ENCODE measurements at regions not wholly inside any gene's neighbourhood (a gene's known extent, or its start where the extent isn't known, plus 50 kb on each side); places are given as distances from the start of the nearest gene placed in this dataset.

- TF ChIP-seq, protein P1, sequence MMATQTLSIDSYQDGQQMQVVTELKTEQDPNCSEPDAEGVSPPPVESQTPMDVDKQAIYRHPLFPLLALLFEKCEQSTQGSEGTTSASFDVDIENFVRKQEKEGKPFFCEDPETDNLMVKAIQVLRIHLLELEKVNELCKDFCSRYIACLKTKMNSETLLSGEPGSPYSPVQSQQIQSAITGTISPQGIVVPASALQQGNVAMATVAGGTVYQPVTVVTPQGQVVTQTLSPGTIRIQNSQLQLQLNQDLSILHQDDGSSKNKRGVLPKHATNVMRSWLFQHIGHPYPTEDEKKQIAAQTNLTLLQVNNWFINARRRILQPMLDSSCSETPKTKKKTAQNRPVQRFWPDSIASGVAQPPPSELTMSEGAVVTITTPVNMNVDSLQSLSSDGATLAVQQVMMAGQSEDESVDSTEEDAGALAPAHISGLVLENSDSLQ (IDR thresholded peaks at IDR 0.05) = no peak
- no peak for TF ChIP-seq LEF1 (IDR thresholded peaks at IDR 0.05; ENCODE audit: borderline replicate concordance)
- no peak for TF ChIP-seq SP1 (IDR thresholded peaks at IDR 0.05)
- no peak for TF ChIP-seq FOXA1 (IDR thresholded peaks at IDR 0.05)
- TF ChIP-seq FOXM1 (IDR thresholded peaks at IDR 0.05; ENCODE audit: borderline replicate concordance) = no peak
- no peak for TF ChIP-seq CTBP1 (IDR thresholded peaks at IDR 0.05; ENCODE audit: borderline replicate concordance)
- no peak for TF ChIP-seq L3MBTL2 (conservative IDR thresholded peaks at IDR 0.05)
- TF ChIP-seq SUZ12 (IDR thresholded peaks at IDR 0.05) = no peak
- no peak for TF ChIP-seq NFRKB (IDR thresholded peaks at IDR 0.05)
- TF ChIP-seq ELF4 (IDR thresholded peaks at IDR 0.05) = no peak
- TF ChIP-seq BHLHE40 (IDR thresholded peaks at IDR 0.05; ENCODE audit: borderline replicate concordance) = no peak
- TF ChIP-seq ARNT (IDR thresholded peaks at IDR 0.05) = no peak
- no peak for TF ChIP-seq TARDBP (IDR thresholded peaks at IDR 0.05)
- no peak for TF ChIP-seq FOXK2 (IDR thresholded peaks at IDR 0.05)
- TF ChIP-seq HDGF (IDR thresholded peaks at IDR 0.05; ENCODE audit: borderline replicate concordance) = no peak
- TF ChIP-seq ZNF384 (IDR thresholded peaks at IDR 0.05) = no peak
- POLR2A ChIA-PET = no interaction called here
- no peak for DNase-seq (ENCODE audit: extremely low spot score)
- CTCF ChIA-PET = no interaction called here
These were observed 293.8 kb upstream of the ADAMTS5 start for GRCh38 chr21:27260728-27261127.

GRCh38 chr21:27258742-27259448 is 292.0 kb upstream of the ADAMTS5 start:
- ChIA-PET POLR2A (no interaction called here), CTCF (no interaction called here)
- TF ChIP-seq SP1 (IDR thresholded peaks at IDR 0.05) = no peak
- TF ChIP-seq NFRKB (IDR thresholded peaks at IDR 0.05) = no peak
- no peak for TF ChIP-seq HDGF (IDR thresholded peaks at IDR 0.05; ENCODE audit: borderline replicate concordance)
- no peak for TF ChIP-seq SUZ12 (IDR thresholded peaks at IDR 0.05)
- TF ChIP-seq FOXK2 (IDR thresholded peaks at IDR 0.05) = no peak
- TF ChIP-seq FOXA1 (IDR thresholded peaks at IDR 0.05) = no peak
- TF ChIP-seq ELF4 (IDR thresholded peaks at IDR 0.05) = no peak
- TF ChIP-seq, protein P1 (IDR thresholded peaks at IDR 0.05) = no peak
- no peak for TF ChIP-seq CTBP1 (IDR thresholded peaks at IDR 0.05; ENCODE audit: borderline replicate concordance)
- TF ChIP-seq LEF1 (IDR thresholded peaks at IDR 0.05; ENCODE audit: borderline replicate concordance) = no peak
- TF ChIP-seq ARNT (IDR thresholded peaks at IDR 0.05) = no peak
- TF ChIP-seq BHLHE40 (IDR thresholded peaks at IDR 0.05; ENCODE audit: borderline replicate concordance) = no peak
- TF ChIP-seq ZNF384 (IDR thresholded peaks at IDR 0.05) = no peak
- no peak for TF ChIP-seq TARDBP (IDR thresholded peaks at IDR 0.05)
- TF ChIP-seq L3MBTL2 (conservative IDR thresholded peaks at IDR 0.05) = no peak
- no peak for TF ChIP-seq FOXM1 (IDR thresholded peaks at IDR 0.05; ENCODE audit: borderline replicate concordance)
- no peak for DNase-seq (ENCODE audit: extremely low spot score)

DNA sequence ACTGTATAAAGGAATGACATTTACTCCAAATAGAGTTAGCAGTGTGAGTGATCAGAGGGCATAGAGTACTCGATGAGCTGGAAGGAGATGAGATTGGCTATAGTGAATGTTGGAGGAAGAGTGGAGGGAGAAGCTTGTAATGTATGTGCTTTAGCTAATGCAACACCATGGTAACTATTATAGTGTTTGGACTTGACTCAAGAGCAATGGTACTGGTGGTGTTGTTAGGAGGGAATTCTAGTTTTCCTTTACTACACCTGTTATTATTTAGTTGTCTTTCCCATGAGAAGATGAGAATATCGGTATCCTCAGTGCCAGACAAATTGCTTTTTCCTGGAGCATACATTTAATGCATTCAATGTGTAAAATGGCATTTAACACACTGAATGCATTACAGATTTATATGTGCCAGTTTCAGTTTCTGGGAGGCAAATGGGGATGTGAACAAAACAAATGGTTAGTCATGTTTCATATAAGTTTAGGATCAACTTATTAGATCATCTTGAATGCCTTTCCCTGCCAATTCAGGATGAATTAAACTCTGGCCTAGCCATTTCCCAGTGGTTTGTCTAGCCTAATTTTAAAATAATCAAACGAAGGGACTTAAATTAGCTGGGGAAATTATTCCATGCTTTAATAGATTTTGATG is 291.1 kb upstream of the ADAMTS5 start:
- POLR2A ChIA-PET = no interaction called here
- DNase-seq (ENCODE audit: extremely low spot score) = no peak
- CTCF ChIA-PET = no interaction called here
- TF ChIP-seq HDGF (IDR thresholded peaks at IDR 0.05; ENCODE audit: borderline replicate concordance) (no peak), SUZ12 (IDR thresholded peaks at IDR 0.05) (no peak), TARDBP (IDR thresholded peaks at IDR 0.05) (no peak), CTBP1 (IDR thresholded peaks at IDR 0.05; ENCODE audit: borderline replicate concordance) (no peak), FOXA1 (IDR thresholded peaks at IDR 0.05) (no peak), ZNF384 (IDR thresholded peaks at IDR 0.05) (no peak), BHLHE40 (IDR thresholded peaks at IDR 0.05; ENCODE audit: borderline replicate concordance) (no peak), NFRKB (IDR thresholded peaks at IDR 0.05) (no peak), LEF1 (IDR thresholded peaks at IDR 0.05; ENCODE audit: borderline replicate concordance) (no peak), ELF4 (IDR thresholded peaks at IDR 0.05) (no peak), FOXM1 (IDR thresholded peaks at IDR 0.05; ENCODE audit: borderline replicate concordance) (no peak), FOXK2 (IDR thresholded peaks at IDR 0.05) (no peak), SP1 (IDR thresholded peaks at IDR 0.05) (no peak), ARNT (IDR thresholded peaks at IDR 0.05) (no peak), L3MBTL2 (conservative IDR thresholded peaks at IDR 0.05) (no peak)
- TF ChIP-seq, protein P1 (IDR thresholded peaks at IDR 0.05) = no peak

- ChIA-PET CTCF (no interaction called here), POLR2A (no interaction called here)
- no peak for DNase-seq (ENCODE audit: extremely low spot score)
- no peak for TF ChIP-seq HDGF (IDR thresholded peaks at IDR 0.05; ENCODE audit: borderline replicate concordance)
- no peak for TF ChIP-seq SUZ12 (IDR thresholded peaks at IDR 0.05)
- TF ChIP-seq FOXA1 (IDR thresholded peaks at IDR 0.05) = no peak
- TF ChIP-seq TARDBP (IDR thresholded peaks at IDR 0.05) = no peak
- no peak for TF ChIP-seq FOXK2 (IDR thresholded peaks at IDR 0.05)
- TF ChIP-seq ELF4 (IDR thresholded peaks at IDR 0.05) = no peak
- no peak for TF ChIP-seq ZNF384 (IDR thresholded peaks at IDR 0.05)
- no peak for TF ChIP-seq ARNT (IDR thresholded peaks at IDR 0.05)
- no peak for TF ChIP-seq LEF1 (IDR thresholded peaks at IDR 0.05; ENCODE audit: borderline replicate concordance)
- no peak for TF ChIP-seq BHLHE40 (IDR thresholded peaks at IDR 0.05; ENCODE audit: borderline replicate concordance)
- TF ChIP-seq NFRKB (IDR thresholded peaks at IDR 0.05) = no peak
- TF ChIP-seq FOXM1 (IDR thresholded peaks at IDR 0.05; ENCODE audit: borderline replicate concordance) = no peak
- TF ChIP-seq SP1 (IDR thresholded peaks at IDR 0.05) = no peak
- TF ChIP-seq CTBP1 (IDR thresholded peaks at IDR 0.05; ENCODE audit: borderline replicate concordance) = no peak
- TF ChIP-seq, protein P1 (IDR thresholded peaks at IDR 0.05) = no peak
- no peak for TF ChIP-seq L3MBTL2 (conservative IDR thresholded peaks at IDR 0.05)
These were observed 290.3 kb upstream of the ADAMTS5 start for GRCh38 chr21:27257226-27257625.

All from HEK293T (cell line).